PFSK-1 (cell line): ENCODE measurements at regions not wholly inside any gene's neighbourhood (a gene's known extent, or its start where the extent isn't known, plus 50 kb on each side); places are given as distances from the start of the nearest gene placed in this dataset.

ENCODE experiments used
- FOXP2 ChIP-seq: optimal IDR thresholded peaks from 2 replicates; pipeline ENCODE3; 2011; ENCODE audit warnings: borderline replicate concordance, control low read depth, inconsistent platforms; ENCODE audit not compliant: insufficient read depth; ENCODE audit errors: extremely low read length, extremely low read depth
- POLR2AphosphoS5 ChIP-seq: IDR thresholded peaks from 2 replicates; pipeline ENCODE4 v1.6.1; 2012; ENCODE audit warnings: low read depth, mild to moderate bottlenecking, control low read depth, low read length, moderate library complexity
- SIN3A ChIP-seq: IDR thresholded peaks from 2 replicates; pipeline ENCODE4 v1.6.1; 2012; ENCODE audit warnings: mild to moderate bottlenecking, low read length, moderate library complexity, borderline replicate concordance; ENCODE audit not compliant: insufficient read depth
- TAF1 ChIP-seq: IDR thresholded peaks from 2 replicates; pipeline ENCODE4 v1.6.1; 2012; ENCODE audit warnings: low read length, control low read depth, borderline replicate concordance; ENCODE audit not compliant: insufficient read depth
- TF ChIP-seq, protein P1 (sequence below), 2 experiments: IDR thresholded peaks; 2 replicates each; pipeline versions ENCODE4 v1.6.1 to v1.8.0; 2011 to 2012; ENCODE audit warnings: low read depth in 2 of 2, low read length in 2 of 2, control low read depth in 1 of 2, inconsistent platforms in 1 of 2, mild to moderate bottlenecking in 1 of 2, moderate library complexity in 1 of 2; ENCODE audit not compliant: insufficient read depth in 1 of 2

DNA sequence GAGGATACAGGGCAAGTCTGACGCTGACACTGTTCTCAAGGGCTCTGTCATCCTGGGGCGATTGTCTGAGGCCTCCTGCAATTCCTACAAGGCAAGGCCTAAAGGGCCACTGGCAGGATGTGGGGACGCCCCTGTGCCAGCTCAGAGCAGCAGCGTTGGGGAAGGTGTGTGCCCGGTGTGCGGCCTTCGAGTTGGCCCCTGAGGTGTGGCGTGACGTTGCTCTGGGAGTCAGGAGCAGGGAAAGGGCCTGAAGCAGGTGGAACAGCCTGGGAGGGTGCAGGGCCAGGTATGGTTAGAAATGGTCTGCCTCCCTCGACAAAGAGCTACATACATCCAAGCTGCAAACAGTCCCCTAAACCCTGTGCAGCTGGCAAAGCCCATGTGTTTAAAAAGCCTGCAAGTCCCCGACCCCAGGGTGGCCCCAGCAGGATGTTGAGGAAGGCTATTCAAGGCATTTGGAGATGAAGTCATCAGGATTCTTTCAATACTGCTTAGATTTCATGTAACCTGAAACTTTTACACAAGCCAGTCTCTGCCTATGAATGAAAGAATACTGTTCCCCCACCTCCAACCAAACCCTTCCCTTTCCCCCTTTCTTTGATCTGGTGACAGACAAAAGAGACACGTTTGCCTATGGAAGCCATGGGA is 142.5 kb upstream of the TNS3 start:
- TF ChIP-seq POLR2AphosphoS5 (no peak), TAF1 (no peak), SIN3A (no peak), FOXP2 (no peak)
- TF ChIP-seq, protein P1, sequence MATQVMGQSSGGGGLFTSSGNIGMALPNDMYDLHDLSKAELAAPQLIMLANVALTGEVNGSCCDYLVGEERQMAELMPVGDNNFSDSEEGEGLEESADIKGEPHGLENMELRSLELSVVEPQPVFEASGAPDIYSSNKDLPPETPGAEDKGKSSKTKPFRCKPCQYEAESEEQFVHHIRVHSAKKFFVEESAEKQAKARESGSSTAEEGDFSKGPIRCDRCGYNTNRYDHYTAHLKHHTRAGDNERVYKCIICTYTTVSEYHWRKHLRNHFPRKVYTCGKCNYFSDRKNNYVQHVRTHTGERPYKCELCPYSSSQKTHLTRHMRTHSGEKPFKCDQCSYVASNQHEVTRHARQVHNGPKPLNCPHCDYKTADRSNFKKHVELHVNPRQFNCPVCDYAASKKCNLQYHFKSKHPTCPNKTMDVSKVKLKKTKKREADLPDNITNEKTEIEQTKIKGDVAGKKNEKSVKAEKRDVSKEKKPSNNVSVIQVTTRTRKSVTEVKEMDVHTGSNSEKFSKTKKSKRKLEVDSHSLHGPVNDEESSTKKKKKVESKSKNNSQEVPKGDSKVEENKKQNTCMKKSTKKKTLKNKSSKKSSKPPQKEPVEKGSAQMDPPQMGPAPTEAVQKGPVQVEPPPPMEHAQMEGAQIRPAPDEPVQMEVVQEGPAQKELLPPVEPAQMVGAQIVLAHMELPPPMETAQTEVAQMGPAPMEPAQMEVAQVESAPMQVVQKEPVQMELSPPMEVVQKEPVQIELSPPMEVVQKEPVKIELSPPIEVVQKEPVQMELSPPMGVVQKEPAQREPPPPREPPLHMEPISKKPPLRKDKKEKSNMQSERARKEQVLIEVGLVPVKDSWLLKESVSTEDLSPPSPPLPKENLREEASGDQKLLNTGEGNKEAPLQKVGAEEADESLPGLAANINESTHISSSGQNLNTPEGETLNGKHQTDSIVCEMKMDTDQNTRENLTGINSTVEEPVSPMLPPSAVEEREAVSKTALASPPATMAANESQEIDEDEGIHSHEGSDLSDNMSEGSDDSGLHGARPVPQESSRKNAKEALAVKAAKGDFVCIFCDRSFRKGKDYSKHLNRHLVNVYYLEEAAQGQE (IDR thresholded peaks at IDR 0.05; ENCODE audit: insufficient read depth in 1 of 2, low read depth in 2 of 2, low read length in 2 of 2): no peak
